PC-3 (cell line): ENCODE measurements at regions not wholly inside any gene's neighbourhood (a gene's known extent, or its start where the extent isn't known, plus 50 kb on each side); places are given as distances from the start of the nearest gene placed in this dataset.
"Not testable (repeated sequence)": the region's sequence is repeated elsewhere in the genome, so short reads cannot be mapped to it uniquely, and the experiment has no call there.

ENCODE experiments used
- ATAC-seq: fragments of 200-7000 bp; cut with Tn5 transposase; 2 replicates; pipeline ENCODE4 v1.9.1; 2020; ENCODE audit warnings: mild to moderate bottlenecking, moderate library complexity
- BruUV-seq: library from RNA; stranded (reverse); fragments of 400-500 nt; replicated peaks from 2 replicates; lab custom pipeline; 2021; lab: Mats Ljungman, UMichigan
- CTCF ChIA-PET: fragments of 300-600 bp; sonication (Branson Sonifier 250); formaldehyde crosslinking; loops from one replicate; lab custom pipeline; 2022; ENCODE audit warnings: antibody characterized with exemption; lab: Charles Lee
- POLR2A ChIA-PET: fragments of 300-600 bp; sonication (Branson Sonifier 250); formaldehyde crosslinking; loops from one replicate; lab custom pipeline; 2022; ENCODE audit warnings: antibody characterized with exemption; ENCODE audit not compliant: unreplicated experiment; lab: Charles Lee
- DNase-seq: peaks from one replicate; pipeline ENCODE4 v3.0.0-alpha.2; 2015
- H2AFZ ChIP-seq: fragments of 300-600 bp; sonication (generic); 2 replicates; pipeline ENCODE4 v1.6.0; 2016; ENCODE audit warnings: antibody characterized with exemption, low read length
- H3F3A ChIP-seq: fragments of 300-600 bp; sonication (generic); one replicate; pipeline ENCODE4 v1.6.0; 2017; ENCODE audit warnings: antibody characterized with exemption, low read length, control low read depth, mild to moderate bottlenecking; ENCODE audit not compliant: unreplicated experiment
- H3K27ac ChIP-seq: fragments of 300-600 bp; sonication (generic); 2 replicates; pipeline ENCODE4 v1.5.1; 2016; ENCODE audit warnings: mild to moderate bottlenecking, low read length
- H3K27me3 ChIP-seq: fragments of 300-600 bp; sonication (generic); 2 replicates; pipeline ENCODE4 v1.6.1; 2016; ENCODE audit warnings: low read length, mixed read lengths
- H3K36me3 ChIP-seq: fragments of 300-600 bp; sonication (generic); 2 replicates; pipeline ENCODE4 v1.6.1; 2016; ENCODE audit warnings: low read depth, mixed run types, low read length, mixed read lengths
- H3K4me1 ChIP-seq: fragments of 300-600 bp; sonication (generic); 2 replicates; pipeline ENCODE4 v1.5.1; 2016; ENCODE audit warnings: low read length; ENCODE audit not compliant: insufficient read depth
- H3K4me2 ChIP-seq: fragments of 300-600 bp; sonication (generic); 2 replicates; pipeline ENCODE4 v1.6.0; 2016; ENCODE audit warnings: low read length
- H3K4me3 ChIP-seq: fragments of 300-600 bp; sonication (generic); 2 replicates; pipeline ENCODE4 v1.5.1; 2016; ENCODE audit warnings: mild to moderate bottlenecking, low read length, mixed read lengths
- H3K79me2 ChIP-seq: fragments of 300-600 bp; sonication (generic); 2 replicates; pipeline ENCODE4 v1.6.1; 2017; ENCODE audit warnings: low read length, mixed read lengths
- H3K9ac ChIP-seq: fragments of 300-600 bp; sonication (generic); 2 replicates; pipeline ENCODE4 v1.6.0; 2016; ENCODE audit warnings: mild to moderate bottlenecking, low read length
- H3K9me2 ChIP-seq: fragments of 300-600 bp; sonication (generic); replicated peaks from 2 replicates; pipeline ENCODE4 v1.6.1; 2016; ENCODE audit warnings: mixed run types, low read length, mixed read lengths
- H3K9me3 ChIP-seq: fragments of 300-600 bp; sonication (generic); 2 replicates; pipeline ENCODE4 v1.6.1; 2016; ENCODE audit warnings: low read length, mixed read lengths
- H4K20me1 ChIP-seq: fragments of 300-600 bp; sonication (generic); 2 replicates; pipeline ENCODE4 v1.6.1; 2016; ENCODE audit warnings: low read length, mixed read lengths
- CTCF ChIP-seq: fragments of 300-600 bp; sonication (generic); conservative IDR thresholded peaks from 2 replicates; pipeline ENCODE4 v1.5.1; 2017; ENCODE audit warnings: antibody characterized with exemption, low read depth, mild to moderate bottlenecking, low read length
- EZH2 ChIP-seq: fragments of 300-600 bp; sonication (generic); IDR thresholded peaks from one replicate; pipeline ENCODE4 v1.6.1; 2017; ENCODE audit warnings: antibody characterized with exemption, mild to moderate bottlenecking, low read length; ENCODE audit not compliant: unreplicated experiment
- EZH2phosphoT487 ChIP-seq: fragments of 300-600 bp; sonication (generic); IDR thresholded peaks from 2 replicates; pipeline ENCODE4 v1.6.1; 2018; ENCODE audit warnings: mild to moderate bottlenecking, antibody characterized with exemption, low read length, borderline replicate concordance
- intact Hi-C: fragments of 100-400 bp; cut with micrococcal nuclease; formaldehyde crosslinking; loops from 2 replicates; pipeline ENCODE4 v1.9.0; 2023

GRCh38 chr20:53804920-53805894 is 211.6 kb upstream of the ZNF217 start:
- intact Hi-C loops, result loop anchor here (5.0 kb wide), 1 partner anchor 68 kb away; no protein-coding TSS in a partner anchor
- H3K79me2 ChIP-seq, result no peaks in the 10 kb centered on the region
- peaks cover 52% of the 10 kb centered on the region for H3K4me1 ChIP-seq
- H3K9ac ChIP-seq, result peak overlapping the region; percentile 75
- BruUV-seq, result TSS peak; percentile 95
- ATAC-seq (peak; percentile 39), DNase-seq (peak; percentile 68)
- H2AFZ ChIP-seq, result 0 out of 2 replicates have a peak overlapping the region, but pooled peaks have one; percentile 1
- H4K20me1 ChIP-seq, result no peaks in the 10 kb centered on the region
- TF ChIP-seq CTCF, result no peak
- TF ChIP-seq EZH2, result no peak
- no peak for TF ChIP-seq EZH2phosphoT487
- CTCF ChIA-PET, result no interaction called here
- H3K36me3 ChIP-seq, result no peaks in the 10 kb centered on the region
- H3K4me2 ChIP-seq, result peak overlapping the region; percentile 36
- peaks cover 11% of the 10 kb centered on the region for H3F3A ChIP-seq
- no peaks in the 10 kb centered on the region for H3K9me2 ChIP-seq
- peak overlapping the region; percentile 89 for H3K27ac ChIP-seq
- POLR2A ChIA-PET, result interaction anchor here (0.6 to 0.7 kb wide), 4 partner anchors 23 to 185 kb away, joined by 3 to 5 read pairs (median 4); no protein-coding TSS in a partner anchor
- H3K4me3 ChIP-seq, result no peak overlapping the region
- H3K27me3 ChIP-seq, result no peaks in the 10 kb centered on the region
- no peaks in the 10 kb centered on the region for H3K9me3 ChIP-seq

- H3K36me3 ChIP-seq, BruUV-seq, H3K4me3 ChIP-seq, DNase-seq, H3K9me2 ChIP-seq, POLR2A ChIA-PET, CTCF ChIA-PET, H3K9me3 ChIP-seq, H3K79me2 ChIP-seq, ATAC-seq, H3K27me3 ChIP-seq, intact Hi-C loops, H2AFZ ChIP-seq, H3K4me2 ChIP-seq, H4K20me1 ChIP-seq, H3K9ac ChIP-seq: not testable (repeated sequence)
- Histone ChIP-seq H3F3A (peaks cover 11% of the 10 kb centered on the region), H3K4me1 (peaks cover 43% of the 10 kb centered on the region), H3K27ac (peak overlapping the region; percentile 89)
Observed at GRCh38 chr20:53804308-53804707, 210.7 kb upstream of the ZNF217 start.

GRCh38 chr20:53803492-53804155 is 210.0 kb upstream of the ZNF217 start:
- DNase-seq (no peak), ATAC-seq (no peak)
- Histone ChIP-seq H3K27me3 (no peaks in the 10 kb centered on the region), H3K9ac (no peak overlapping the region), H2AFZ (no peak overlapping the region), H3K9me2 (no peaks in the 10 kb centered on the region), H3K36me3 (no peaks in the 10 kb centered on the region), H3K79me2 (no peaks in the 10 kb centered on the region), H3K4me1 (peaks cover 43% of the 10 kb centered on the region), H4K20me1 (no peaks in the 10 kb centered on the region), H3K4me2 (no peak overlapping the region), H3F3A (peaks cover 11% of the 10 kb centered on the region), H3K4me3 (no peak overlapping the region), H3K9me3 (no peaks in the 10 kb centered on the region), H3K27ac (no peak overlapping the region)
- BruUV-seq, result no TSS peak
- TF ChIP-seq EZH2 (no peak), CTCF (no peak), EZH2phosphoT487 (no peak)
- CTCF ChIA-PET, result no interaction called here
- intact Hi-C loops, result no loop called here
- POLR2A ChIA-PET, result no interaction called here
